Astrocyte of the cerebellum (primary cell): ENCODE measurements at regions not wholly inside any gene's neighbourhood (a gene's known extent, or its start where the extent isn't known, plus 50 kb on each side); places are given as distances from the start of the nearest gene placed in this dataset.
A peak's percentile ranks its signal among the peaks of the same experiment; 100 is the strongest.

Experiments
- DNase-seq: peaks from one replicate; pipeline ENCODE4 v3.0.0-alpha.2; 2011; ENCODE audit warnings: low read depth
- H3K4me3 ChIP-seq: 2 replicates; pipeline ENCODE4 v1.5.1; 2011; ENCODE audit warnings: mild to moderate bottlenecking, low read depth, low read length, moderate library complexity
- CTCF ChIP-seq: IDR thresholded peaks from 2 replicates; pipeline ENCODE4 v1.5.1; 2012; ENCODE audit warnings: low read length, low read depth, moderate library complexity, mild to moderate bottlenecking; ENCODE audit errors: missing control alignments
- in situ Hi-C: cut with HindIII; loops from 2 replicates; pipeline ENCODE4 v1.10.0; 2017; ENCODE audit warnings: low sequenced_read_pairs

DNA sequence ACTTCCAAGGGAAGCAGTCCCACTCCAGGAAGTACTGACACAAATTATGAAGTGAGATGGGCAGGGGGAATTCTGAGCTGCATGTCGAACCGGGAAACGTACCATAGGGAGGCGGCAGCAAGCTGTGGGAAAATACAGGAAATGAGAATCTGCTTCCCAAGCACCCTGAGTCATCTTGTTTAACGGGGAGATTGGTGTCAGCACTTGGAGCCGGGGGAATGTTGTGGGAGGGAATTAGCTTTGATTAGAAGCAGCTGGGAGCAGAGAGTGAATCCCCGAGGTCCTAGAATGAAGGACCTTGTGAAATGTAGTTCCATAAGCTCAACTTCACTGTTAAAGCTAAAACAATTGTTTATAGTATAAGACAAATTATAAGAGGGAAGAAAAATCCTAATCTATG, 141.4 kb upstream of the PRKCQ start:
- peak; percentile 85 for DNase-seq
- no peak overlapping the region for H3K4me3 ChIP-seq
- in situ Hi-C loops = no loop called here
- peak; percentile 26 for TF ChIP-seq CTCF

DNA sequence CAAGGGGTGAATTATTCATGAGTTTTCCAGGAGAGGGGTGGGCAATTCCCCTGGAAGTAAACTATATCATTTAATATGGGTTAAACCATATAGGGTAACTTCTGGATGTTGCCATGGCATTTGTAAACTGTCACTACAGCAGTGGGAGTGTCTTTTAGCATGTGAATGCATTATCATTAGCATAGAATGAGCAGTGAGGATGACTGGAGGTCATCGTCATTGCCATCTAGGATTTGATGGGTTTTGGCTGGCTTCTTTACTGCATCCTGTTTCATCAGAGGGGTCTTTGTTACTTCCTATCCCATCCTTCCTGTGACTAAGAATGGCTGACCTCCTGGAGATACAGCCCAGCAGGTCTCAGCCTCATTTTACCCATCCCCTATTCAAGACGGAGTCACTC, 139.5 kb upstream of the PRKCQ start:
- no peak for TF ChIP-seq CTCF
- in situ Hi-C loops = no loop called here
- H3K4me3 ChIP-seq = no peak overlapping the region
- DNase-seq = no peak

DNA sequence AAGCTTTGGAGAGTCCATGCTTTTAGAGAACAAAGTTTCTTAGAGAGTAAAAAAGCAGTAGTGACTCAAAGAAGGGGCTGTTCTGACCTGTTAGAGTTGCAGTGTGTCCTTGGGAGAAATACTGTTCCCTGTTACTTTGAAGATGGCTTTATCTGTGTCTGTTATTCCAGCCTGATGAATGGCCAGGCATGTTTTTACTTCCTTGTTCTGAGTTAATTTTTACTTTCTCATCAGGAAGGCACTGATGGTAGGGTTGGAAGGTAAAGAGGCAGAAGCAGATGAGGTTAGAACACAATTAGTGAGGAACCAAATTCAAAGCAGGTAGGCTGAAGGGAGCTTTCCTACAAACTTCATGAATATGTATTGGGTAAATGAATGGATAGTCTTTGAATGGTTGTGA, 138.5 kb upstream of the PRKCQ start:
- in situ Hi-C loops = no loop called here
- TF ChIP-seq CTCF = no peak
- no peak overlapping the region for H3K4me3 ChIP-seq
- DNase-seq = no peak

DNA sequence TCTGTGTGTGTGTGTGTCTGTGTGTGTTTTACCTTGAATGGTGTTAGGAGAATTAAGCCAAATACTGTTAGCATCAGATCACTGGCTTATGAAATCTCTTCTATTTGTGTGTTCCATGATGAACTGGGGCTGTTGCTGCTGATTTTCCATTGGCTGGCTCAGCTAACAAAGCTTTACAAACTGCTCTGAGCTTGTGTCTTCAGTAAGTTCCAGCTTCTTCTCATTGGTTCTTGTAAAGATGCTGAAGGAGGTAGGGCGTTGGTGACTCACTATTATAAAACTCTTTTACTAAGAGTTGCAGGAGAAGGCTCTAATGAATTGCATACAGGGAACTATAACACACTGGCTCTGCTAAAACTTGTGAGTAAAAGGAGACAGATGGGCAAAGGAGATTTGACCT, 136.4 kb upstream of the PRKCQ start:
- in situ Hi-C loops = no loop called here
- TF ChIP-seq CTCF = no peak
- no peak overlapping the region for H3K4me3 ChIP-seq
- no peak for DNase-seq

GRCh38 chr10:6713716-6714115, 133.6 kb upstream of the PRKCQ start:
- DNase-seq = no peak
- in situ Hi-C loops = no loop called here
- H3K4me3 ChIP-seq = no peak overlapping the region
- no peak for TF ChIP-seq CTCF

DNA sequence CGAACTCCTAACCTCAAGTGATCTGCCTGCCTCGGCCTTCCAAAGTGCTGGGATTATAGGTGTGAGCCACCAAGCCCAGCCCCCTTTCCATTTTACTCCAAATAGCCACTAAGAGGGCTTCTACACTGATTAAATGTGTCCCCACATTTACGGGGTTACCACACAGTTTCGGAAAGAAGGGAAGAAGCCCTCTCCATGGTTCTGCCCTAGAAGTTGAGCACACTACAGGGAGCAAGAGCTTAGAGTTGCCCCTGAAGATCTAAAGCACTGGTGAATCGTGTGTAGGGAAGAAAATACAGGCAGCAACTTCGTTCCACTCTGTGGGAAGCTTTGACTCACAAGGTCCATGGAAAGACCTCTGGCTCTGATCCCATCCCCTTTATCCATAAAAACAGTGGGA, 133.0 kb upstream of the PRKCQ start:
- in situ Hi-C loops = no loop called here
- no peak overlapping the region for H3K4me3 ChIP-seq
- no peak for DNase-seq
- no peak for TF ChIP-seq CTCF

- TF ChIP-seq CTCF = no peak
- in situ Hi-C loops = no loop called here
- no peak overlapping the region for H3K4me3 ChIP-seq
- no peak for DNase-seq
These were observed 131.8 kb upstream of the PRKCQ start for GRCh38 chr10:6711881-6712280.
